Stimulated activated CD8-positive, alpha-beta memory T cell treated with anti-CD3 and anti-CD28 coated beads, Interleukin-15, amount 100 ng/mL, for 24 hours (primary cell): ENCODE measurements at regions not wholly inside any gene's neighbourhood (a gene's known extent, or its start where the extent isn't known, plus 50 kb on each side); places are given as distances from the start of the nearest gene placed in this dataset.

Source experiments
- DNase-seq: peaks from one replicate; pipeline ENCODE4 v3.0.0-alpha.2; 2020; ENCODE audit warnings: low read depth

DNA sequence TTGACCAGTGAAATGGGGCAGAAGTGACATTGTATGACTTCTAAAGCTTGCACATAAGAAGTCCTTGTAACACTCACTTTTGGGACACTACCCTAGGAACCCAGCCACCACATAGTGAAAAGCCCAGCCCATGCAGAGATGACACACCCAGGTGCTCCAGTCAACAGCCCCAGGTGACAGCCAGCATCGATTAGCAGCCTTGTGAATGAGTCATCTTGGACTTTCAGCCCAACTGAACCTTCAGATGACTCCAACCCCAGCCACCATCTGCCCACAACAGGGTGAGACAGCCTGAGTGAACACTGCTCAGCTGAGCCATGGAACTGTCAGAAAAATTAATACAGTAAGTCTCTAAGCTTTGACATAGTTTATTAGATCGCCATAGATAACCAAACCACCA, 458.6 kb downstream of the ZSWIM6 start:
- DNase-seq, result no peak

DNA sequence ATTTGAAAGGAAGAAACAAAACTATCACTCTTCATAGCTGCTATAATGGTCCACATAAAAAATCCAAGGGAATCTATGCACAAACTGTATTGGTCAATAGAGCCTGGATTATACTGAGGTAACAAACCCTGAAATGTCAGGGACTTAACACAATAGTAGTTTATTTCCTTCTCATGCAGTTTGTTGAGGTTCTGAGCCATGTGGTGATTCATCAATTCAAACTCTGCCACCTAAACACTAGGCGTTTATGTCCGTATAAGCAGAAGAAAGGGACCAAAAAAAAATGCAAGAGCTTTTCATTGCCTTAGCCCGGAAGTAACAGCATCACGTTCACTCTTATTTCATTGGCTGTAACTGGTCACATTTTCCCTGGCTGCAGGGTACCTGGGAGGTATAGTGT, 464.7 kb downstream of the ZSWIM6 start:
- no peak for DNase-seq

DNA sequence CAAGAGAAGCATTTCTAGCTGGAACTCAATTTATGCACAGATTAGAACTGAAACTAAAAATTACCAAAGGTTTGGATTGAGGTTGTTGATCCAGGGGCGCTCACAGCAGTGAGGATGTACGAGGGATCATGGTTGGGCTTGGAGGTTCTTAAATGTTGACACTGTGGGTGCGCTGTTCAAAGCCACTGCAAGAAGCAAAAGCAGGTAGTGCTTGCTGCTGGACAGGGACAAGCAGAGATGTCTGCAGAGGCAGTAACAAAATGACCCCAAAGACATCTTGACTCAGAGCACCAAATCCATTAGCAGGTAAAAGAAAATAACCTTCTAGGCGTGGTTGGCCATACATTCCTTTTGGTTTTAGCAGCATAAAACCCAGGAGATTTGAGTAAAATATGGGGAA, 468.4 kb downstream of the ZSWIM6 start:
- no peak for DNase-seq

DNA sequence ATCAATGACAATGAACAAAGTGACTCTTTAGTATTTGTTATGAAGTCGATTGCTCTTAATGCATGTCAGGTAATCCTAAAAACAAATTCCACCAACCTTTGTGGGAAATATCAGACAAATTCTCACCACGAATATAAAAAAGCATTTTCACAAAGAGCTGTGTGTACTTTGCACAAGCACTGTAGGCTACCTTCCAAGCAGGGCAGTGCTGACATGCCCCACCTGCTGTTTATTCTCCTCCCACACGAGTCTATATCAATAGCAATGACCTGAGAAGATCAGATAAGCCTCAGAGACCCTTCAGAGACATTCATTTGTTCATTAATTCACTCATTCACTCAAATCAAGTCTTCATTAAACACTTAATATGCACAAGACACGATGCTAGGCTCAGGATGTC, 469.1 kb downstream of the ZSWIM6 start:
- no peak for DNase-seq

DNA sequence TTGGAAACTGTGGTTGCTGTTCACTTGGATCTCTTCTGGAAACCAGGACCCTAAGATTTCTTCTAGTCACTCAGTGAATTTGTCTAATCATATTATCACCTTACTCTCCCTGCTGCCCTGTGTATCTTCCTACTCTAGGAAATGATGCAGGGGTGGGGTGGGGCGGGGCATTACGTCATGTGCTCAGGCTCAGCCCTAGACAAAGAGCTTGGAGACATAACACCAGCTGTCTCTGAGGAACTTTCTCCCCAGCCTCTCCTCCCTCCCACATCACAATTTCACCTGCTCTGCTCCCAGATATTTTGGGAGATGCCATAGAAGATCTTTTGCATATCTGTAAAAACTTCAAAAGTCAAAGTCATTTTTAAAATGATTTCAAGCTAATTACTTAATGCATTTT, 470.4 kb downstream of the ZSWIM6 start:
- no peak for DNase-seq

DNA sequence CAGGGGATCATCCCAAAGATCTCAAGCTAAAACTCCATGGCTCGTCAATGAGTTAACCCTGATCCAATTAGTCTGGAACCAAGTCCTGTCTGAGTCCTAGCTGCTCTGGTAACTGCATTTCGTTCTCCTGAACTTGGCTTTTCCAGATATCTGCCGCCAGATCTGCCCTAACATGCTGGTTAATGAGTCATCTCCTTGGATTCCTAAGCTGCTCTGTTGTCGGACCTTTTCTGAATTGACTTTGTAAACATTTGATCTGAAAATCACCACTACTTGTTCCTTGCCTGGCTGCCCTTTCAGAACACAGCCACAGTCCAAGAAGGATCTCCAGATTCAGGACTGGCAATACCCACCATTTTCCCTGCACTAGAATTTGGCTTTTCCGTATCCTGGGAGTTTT, 473.0 kb downstream of the ZSWIM6 start:
- DNase-seq, result no peak

DNA sequence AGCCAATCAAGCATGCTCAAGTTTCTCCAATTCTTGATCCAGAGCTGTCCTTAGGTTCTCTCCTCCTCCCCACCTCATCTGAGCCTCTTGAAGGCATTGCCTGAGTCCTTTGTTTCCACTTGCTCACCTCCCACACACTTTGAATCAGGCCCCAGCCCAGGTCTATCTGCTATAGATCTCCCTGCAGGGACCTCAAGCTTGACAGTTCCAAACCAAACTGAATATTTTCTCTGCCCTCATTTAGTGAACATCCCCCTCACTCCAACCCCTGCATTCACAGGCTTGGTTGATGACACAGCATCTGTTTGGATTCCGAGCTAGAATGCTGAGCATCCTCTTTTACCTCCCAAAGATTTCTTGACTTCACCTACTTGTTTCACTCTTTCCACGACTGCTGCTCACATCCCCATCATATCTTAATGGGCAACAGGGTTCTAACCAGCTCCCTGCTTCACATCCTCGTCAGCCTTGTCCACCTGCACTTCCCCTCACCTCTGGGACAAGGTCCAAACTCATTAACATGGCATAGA, 474.5 kb downstream of the ZSWIM6 start:
- no peak for DNase-seq

DNA sequence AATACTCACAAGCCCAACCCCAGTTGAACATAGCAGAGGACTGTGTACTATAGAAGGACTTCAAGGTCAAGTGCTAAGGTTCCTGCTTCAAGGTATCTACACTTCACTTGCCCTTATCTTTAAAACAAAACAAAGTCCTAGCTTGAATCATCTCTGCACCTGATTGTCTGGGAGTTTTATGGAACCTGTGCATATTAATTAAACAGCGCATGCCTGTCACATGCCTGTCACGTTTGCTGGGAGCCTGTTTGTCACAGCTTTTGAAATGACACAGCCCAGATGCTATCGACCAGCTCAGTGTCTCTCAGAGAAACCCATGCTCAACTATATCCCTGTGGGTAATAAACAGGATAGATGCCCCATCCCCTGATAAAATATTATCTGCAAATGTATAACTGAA, 476.0 kb downstream of the ZSWIM6 start:
- DNase-seq, result no peak

DNA sequence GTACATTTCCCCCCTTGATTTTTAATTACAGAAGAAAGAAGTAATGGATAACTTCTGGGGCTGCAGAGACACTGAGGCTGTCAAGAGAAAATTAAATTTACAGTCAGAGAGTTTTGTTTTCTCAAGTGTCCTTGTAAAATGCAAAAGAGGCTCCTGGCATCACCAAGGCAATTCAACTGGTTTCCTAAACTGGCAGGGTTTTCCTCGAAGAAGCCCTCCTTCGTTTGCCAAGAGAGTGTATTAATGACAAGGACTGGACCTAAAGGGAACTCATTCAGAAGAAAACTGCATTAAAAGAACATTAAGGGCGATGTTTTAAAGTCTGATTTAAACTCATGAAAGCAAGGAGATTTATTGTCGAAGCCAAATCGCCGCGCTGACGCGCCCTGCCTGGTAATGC, 476.9 kb downstream of the ZSWIM6 start:
- DNase-seq, result no peak

DNA sequence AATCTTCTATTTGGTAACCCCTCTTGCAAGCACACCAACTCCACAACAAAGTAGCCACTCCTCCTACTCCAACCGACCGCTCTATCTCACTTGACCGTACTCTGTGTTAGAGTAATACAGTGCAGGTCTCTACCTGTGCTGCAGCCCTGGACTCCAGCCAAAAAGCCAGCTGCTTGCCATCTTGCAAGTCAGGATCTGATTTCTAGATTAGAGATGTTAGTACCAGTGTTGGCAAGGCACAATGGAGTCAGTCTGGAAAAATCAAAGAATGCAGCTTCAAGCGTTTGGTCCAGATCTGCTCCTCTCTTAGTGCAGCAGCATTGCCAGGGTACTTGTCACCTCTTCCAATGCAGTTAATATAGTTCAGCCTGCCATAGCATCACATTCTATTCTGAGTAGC, 477.6 kb downstream of the ZSWIM6 start:
- DNase-seq, result no peak

DNA sequence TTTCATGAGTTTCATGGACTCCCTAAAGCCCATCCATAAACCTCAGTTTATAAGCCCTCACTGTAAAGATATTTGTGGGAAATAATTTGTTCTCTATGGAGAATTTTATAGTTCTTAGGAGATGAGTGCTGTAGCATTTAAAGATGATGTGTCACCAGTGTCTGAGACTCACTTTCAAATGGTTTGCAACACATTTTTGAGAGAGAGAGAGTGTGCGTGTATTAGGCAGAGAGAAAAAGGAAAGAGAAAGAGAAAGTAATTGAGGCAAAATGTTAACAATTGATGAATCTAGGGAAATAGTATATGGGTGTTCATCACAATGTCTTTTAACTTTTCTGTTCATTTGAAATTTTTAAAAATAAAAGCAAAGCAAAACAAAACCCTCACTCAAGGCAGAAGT, 479.0 kb downstream of the ZSWIM6 start:
- DNase-seq, result no peak

DNA sequence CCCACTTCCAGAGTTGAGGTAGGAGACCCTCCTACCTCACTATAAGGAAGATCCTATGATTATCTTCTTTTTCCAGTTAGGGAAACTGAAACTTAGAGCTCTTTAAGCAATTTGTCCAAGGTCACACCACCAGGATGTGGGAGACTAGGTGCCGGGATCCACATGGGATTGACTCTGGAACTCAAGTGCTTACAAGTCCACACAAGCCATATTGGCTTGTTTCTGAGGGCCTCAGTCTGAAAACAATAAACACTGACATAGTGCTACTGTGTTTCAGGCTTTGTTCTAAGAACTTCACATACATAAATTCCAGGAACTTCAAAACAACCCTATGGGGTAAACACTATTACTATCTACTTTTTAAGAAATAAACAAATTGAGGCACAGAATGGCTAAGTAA, 481.3 kb downstream of the ZSWIM6 start:
- DNase-seq, result no peak

DNA sequence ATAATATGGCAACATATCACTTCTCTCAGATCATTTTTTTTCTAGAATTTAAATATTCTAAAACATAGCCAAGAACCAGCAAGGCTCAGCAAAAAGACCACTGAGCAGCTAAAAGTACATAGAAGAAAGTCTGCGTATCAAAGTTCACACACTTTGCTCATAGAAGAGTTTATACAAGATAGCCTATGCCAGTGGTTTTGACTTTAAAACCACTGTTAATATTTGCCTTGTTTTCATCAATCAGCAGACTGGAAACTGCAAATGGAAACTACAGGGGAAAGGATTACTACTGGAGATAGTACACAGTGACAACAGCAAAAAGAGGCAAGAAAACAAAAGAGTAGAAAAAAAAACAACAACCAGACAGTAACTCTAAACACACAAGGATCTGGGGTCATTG, 483.3 kb downstream of the ZSWIM6 start:
- no peak for DNase-seq

DNA sequence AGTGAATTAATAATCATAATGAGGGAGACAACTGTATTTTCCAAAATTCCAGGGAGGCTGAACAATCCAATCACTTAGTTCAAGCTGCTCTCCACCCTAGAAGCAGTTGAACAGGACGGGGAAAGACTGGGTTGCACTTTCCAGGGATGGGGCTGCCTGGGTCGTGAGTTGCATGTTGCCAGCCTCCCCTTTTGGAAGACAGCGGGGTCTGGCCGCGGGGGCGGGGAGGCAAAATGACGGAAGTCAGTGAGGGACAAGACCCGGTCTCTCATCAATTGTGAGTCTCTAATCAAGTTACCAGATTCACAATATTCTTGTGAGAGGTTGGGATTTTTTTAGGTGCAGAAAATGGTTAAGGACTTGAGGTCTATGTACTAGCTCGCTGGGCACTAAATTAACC, 484.1 kb downstream of the ZSWIM6 start:
- no peak for DNase-seq

DNA sequence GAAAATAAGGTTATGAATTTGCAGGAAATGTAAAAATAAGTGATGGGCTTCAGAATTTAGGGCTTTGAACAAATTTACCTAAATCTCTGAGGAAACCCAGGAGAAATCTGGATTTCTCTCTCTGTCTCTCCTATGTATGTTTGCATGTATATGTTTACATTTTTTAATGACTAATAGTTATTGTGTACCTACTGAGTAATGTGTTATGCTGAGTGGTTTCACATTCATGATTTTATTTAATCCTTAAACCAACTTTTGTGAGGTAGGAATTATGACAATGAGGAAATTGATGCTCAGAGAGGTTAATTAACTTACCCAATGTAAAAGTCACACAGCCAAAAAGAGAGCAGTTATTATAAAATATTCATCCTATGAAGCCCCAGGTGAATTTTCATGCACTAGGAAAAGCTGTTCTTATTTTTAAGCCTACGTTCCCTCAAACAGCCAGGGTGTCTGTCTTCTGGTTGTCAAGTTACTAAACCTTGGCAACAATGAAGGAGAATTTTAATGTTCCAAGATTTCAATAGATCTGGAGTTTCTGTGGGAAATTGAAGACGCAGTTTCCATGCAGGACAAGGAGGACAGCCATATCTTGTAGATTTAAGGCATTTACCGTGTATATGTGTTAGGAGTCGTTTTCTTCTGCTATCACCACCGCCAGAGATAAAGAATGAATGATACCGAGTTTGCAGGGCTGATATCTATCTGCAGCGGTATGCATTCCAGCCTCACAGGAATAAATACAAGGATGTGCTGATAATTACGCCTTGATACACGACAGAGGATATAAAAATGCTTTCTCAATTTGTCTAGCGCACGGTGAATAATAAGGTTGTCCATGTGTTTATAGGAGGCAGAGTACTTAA, 484.8 kb downstream of the ZSWIM6 start:
- DNase-seq, result no peak

DNA sequence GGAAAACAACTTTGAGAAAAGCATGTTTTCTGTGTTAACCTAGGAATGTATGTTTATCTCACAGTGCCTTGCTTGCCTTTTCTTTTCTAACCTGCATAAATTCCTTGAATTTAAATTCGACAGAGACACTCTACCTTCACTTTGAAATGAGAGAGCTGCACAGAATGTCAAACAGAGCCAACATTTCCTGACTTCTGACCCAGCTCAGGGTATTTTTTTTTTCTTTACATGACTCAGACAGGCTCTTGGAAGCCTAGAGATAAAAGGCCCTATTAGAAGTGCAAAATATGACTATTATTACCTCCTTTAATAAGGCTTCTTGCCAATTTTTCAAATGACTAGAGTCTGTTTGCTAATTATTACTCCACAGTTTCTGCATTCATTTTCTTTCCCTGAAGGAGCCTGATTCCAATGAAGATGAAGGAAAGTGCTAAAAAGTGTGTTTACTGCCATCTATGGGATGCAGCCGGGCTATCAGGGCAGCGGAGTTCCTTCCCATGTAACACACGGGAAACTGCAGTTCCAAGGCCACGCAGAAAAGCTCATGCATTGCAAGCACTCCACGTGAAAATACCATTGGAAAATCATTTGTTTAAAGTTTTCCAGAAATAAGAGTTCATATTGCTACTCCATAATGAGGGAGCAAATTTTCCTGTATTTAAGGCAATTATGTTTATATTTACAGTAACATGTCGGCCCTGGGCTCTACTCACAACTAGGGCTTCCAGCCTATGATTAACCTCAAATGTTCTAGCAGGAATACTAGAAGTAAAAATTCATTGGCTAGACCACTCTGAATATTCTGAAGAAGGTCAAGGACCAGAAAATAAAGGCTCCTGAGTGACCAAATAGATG, 485.6 kb downstream of the ZSWIM6 start:
- DNase-seq, result no peak

DNA sequence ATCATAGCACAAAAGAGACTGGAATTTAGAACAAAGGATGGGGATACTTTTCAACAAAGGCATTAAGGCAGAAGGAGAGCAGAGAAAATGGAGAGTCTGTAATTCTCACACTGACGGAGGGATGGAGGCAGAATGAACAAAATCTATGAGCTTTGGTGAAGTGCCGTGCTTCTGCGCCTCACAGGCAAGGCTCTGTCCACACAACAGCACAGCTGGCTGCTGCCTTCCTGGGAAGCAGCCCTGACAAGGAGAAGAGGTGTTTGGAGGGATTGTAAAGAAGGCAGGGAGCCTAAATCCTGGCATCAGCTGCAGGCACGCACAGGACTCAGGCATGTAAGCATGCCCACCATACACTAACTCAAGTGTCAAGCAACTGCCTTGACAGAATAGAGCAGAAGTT, 485.2 kb upstream of the KIF2A start:
- DNase-seq, result no peak

DNA sequence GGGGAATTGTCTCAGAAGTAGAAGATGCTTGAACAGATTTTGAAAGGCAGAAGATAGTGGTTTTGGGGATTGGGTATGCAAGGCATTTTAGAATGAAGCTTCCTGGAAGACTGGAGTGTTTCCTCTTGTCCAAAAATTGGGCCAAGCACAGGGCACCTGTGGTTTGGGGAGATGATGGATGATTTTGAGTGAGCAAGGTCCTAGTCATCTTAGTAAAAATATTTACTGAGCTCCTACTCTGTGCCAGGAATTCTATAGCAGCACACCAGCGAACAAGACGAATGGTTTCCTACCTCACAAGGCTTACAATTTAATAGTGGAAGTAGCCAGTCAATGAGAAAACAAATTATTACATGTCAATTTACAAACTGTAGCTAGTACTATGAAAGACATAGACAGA, 484.4 kb upstream of the KIF2A start:
- DNase-seq, result no peak

DNA sequence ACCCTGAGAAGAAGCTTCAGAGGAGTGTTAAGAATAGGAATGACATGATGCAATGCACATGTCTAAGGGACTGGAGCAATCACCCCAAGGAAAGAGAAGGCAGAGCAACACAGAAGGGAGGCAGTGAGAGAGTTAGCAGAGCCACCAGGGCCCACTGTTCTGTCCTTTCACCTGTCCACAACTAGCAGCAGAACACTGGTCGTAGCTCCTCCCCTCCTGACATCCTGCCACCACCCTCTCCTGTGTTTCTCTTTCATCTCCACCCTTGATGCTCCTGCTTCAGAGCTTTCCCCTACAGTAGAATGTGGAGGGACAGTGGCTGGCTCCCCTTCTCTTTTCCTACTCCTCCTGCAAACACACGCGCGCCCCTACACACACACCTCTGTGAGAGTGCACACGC, 483.4 kb upstream of the KIF2A start:
- no peak for DNase-seq

DNA sequence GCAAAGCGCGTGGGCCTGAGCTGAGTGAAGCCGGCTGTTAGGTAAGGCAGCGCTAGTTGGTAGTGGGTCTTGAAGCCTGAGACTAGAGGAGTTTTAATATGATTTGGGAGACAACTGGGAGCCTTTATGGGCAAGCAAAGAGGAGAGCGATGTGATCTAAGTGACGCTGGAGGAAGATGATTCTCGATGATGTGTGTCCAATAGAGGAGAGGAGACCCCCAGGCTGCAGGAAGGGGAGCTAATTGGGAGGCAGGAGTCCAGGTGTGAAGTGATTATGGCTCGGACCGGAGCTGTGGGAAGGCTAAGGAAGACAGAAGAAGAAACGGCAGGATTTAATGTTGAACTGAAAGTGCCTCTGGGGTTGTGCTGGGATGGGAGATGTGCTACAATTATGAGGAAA, 482.9 kb upstream of the KIF2A start:
- DNase-seq, result no peak

DNA sequence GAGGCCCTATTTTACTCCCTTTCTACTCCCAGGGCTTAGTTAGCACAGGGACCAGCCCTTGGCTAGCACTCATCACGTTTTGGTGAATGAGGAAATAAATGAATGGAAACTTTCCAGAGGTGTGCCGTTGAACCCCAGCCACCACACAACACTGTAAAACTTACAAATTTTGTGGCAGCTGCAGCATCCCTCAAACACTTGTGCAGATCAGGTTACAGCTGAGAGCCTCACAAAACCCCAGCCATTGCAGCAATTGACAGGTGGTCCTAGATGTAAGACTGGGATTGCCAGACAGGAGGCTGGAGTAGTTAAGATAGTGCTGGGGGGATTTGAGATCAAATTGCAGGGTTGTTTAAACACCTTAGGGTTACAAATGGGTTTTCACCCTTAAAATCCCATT, 482.2 kb upstream of the KIF2A start:
- DNase-seq, result no peak

DNA sequence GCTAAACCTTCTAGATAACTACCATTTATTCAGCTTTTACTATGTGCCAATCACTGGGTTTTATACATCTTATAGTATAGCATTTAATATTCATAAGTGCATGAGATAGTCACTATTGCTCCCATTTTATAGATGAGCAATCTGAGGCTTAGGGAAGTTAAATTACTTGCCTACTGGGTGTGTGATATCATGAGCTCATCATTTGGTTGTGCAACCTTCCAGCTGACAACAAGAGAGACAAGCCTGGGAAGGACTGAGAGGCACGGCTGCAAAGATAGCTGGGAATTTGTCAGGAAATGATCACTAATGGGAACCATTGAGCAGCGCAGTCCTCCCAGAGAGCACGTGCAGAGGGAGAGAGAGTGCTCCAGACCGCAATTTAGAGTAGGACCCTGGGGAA, 481.6 kb upstream of the KIF2A start:
- no peak for DNase-seq

DNA sequence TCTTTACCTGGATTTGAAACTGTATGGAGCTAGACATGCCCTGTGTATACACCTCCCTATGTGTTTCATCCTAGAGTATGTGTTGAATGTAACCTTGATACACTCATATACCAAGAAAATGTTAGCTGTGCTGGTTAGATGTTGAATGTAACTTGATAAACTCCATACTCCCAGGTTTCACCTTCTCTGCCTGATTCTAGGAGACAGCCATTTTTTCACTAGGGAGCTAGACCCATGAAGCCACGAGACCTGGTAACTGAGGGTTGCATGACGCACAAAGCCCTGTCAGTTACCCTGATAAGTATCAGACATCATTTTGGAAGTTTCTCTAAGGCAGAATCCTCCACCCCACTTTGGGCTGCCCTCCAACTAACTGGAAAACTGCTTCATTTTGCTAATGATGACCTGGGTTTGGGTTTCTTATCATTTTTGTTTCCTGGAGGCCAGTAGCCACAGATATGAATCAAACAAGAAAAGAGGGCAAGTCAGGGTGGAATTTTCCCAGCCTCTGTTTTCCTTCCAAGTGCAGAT, 478.5 kb upstream of the KIF2A start:
- no peak for DNase-seq
